Skeletal muscle tissue (tissue), 3 donors: ENCODE measurements at regions not wholly inside any gene's neighbourhood (a gene's known extent, or its start where the extent isn't known, plus 50 kb on each side); places are given as distances from the start of the nearest gene placed in this dataset.

Source experiments
- H3K27ac ChIP-seq: one replicate; pipeline ENCODE4 v1.7.0; 2013; ENCODE audit warnings: mild to moderate bottlenecking, low read depth, low read length, inconsistent platforms
- H3K27me3 ChIP-seq, 3 donors: one replicate each; pipeline ENCODE4 v1.7.0; 2013; ENCODE audit warnings: low read length in 3 of 3; ENCODE audit not compliant: control insufficient read depth in 3 of 3, insufficient read depth in 3 of 3
- H3K36me3 ChIP-seq, 3 donors: one replicate each; pipeline ENCODE4 v1.7.0; 2013; ENCODE audit warnings: low read length in 3 of 3; ENCODE audit not compliant: control insufficient read depth in 3 of 3, insufficient read depth in 3 of 3
- H3K4me1 ChIP-seq, 3 donors: one replicate each; pipeline ENCODE4 v1.7.0; 2013; ENCODE audit warnings: low read length in 3 of 3, mild to moderate bottlenecking in 3 of 3; ENCODE audit not compliant: control insufficient read depth in 3 of 3, insufficient read depth in 3 of 3
- H3K4me3 ChIP-seq, 3 donors: one replicate each; pipeline ENCODE4 v1.7.0; 2013; ENCODE audit warnings: low read length in 3 of 3
- H3K9ac ChIP-seq, 3 donors: one replicate each; pipeline ENCODE4 v1.7.0; 2013; ENCODE audit warnings: low read length in 3 of 3, mild to moderate bottlenecking in 3 of 3, moderate library complexity in 2 of 3, low read depth in 1 of 3
- H3K9me3 ChIP-seq, 3 donors: one replicate each; pipeline ENCODE4 v1.7.0; 2013; ENCODE audit warnings: low read length in 3 of 3; ENCODE audit not compliant: control insufficient read depth in 3 of 3
- donor health status: Osteomylitis.

GRCh38 chr1:177849130-177849529 lies 120.7 kb downstream of the SEC16B start:
- no peaks in the 10 kb centered on the region for H3K9me3 ChIP-seq

GRCh38 chr1:177848577-177848976 lies 121.3 kb downstream of the SEC16B start:
- Histone ChIP-seq H3K4me1 (no peaks in the 10 kb centered on the region), H3K9me3 (no peaks in the 10 kb centered on the region), H3K27ac (no peak overlapping the region), H3K36me3 (no peaks in the 10 kb centered on the region), H3K4me3 (no peak overlapping the region), H3K9ac (no peak overlapping the region), H3K27me3 (no peaks in the 10 kb centered on the region)

More at GRCh38 chr1:177849130-177849529, 120.7 kb downstream of the SEC16B start:
- H3K27ac ChIP-seq: no peak overlapping the region
- no peaks in the 10 kb centered on the region for H3K4me1 ChIP-seq
- H3K4me3 ChIP-seq: no peak overlapping the region
- H3K27me3 ChIP-seq: no peaks in the 10 kb centered on the region
- H3K36me3 ChIP-seq: no peaks in the 10 kb centered on the region
- H3K9ac ChIP-seq: no peak overlapping the region

GRCh38 chr1:177847843-177848242 lies 122.0 kb downstream of the SEC16B start:
- no peaks in the 10 kb centered on the region for H3K9me3 ChIP-seq
- H3K36me3 ChIP-seq: no peaks in the 10 kb centered on the region
- H3K4me1 ChIP-seq: no peaks in the 10 kb centered on the region
- no peak overlapping the region for H3K27ac ChIP-seq
- H3K4me3 ChIP-seq: no peak overlapping the region
- H3K27me3 ChIP-seq: no peaks in the 10 kb centered on the region
- H3K9ac ChIP-seq: no peak overlapping the region

GRCh38 chr1:177838907-177839485 lies 130.9 kb downstream of the SEC16B start:
- Histone ChIP-seq H3K4me1 (no peaks in the 10 kb centered on the region), H3K36me3 (no peaks in the 10 kb centered on the region), H3K4me3 (no peak overlapping the region), H3K27me3 (no peaks in the 10 kb centered on the region), H3K9me3 (no peaks in the 10 kb centered on the region), H3K9ac (no peak overlapping the region), H3K27ac (no peak overlapping the region)

GRCh38 chr1:177833631-177834030 lies 136.2 kb downstream of the SEC16B start:
- Histone ChIP-seq H3K4me3 (no peak overlapping the region), H3K9me3 (no peaks in the 10 kb centered on the region), H3K27ac (no peak overlapping the region), H3K9ac (no peak overlapping the region), H3K36me3 (no peaks in the 10 kb centered on the region), H3K27me3 (no peaks in the 10 kb centered on the region), H3K4me1 (no peaks in the 10 kb centered on the region)

GRCh38 chr1:177830531-177831135 lies 139.2 kb downstream of the SEC16B start:
- Histone ChIP-seq H3K4me1 (no peaks in the 10 kb centered on the region), H3K9ac (no peak overlapping the region), H3K27me3 (no peaks in the 10 kb centered on the region), H3K36me3 (no peaks in the 10 kb centered on the region), H3K4me3 (no peak overlapping the region), H3K27ac (no peak overlapping the region), H3K9me3 (no peaks in the 10 kb centered on the region)

GRCh38 chr1:177825276-177825901 lies 144.5 kb downstream of the SEC16B start:
- no peaks in the 10 kb centered on the region for H3K36me3 ChIP-seq
- no peak overlapping the region for H3K27ac ChIP-seq
- H3K4me1 ChIP-seq: peaks cover 0 to 7% (median 4%) of the 10 kb centered on the region in 3 donors
- H3K27me3 ChIP-seq: no peaks in the 10 kb centered on the region
- no peak overlapping the region for H3K4me3 ChIP-seq
- no peaks in the 10 kb centered on the region for H3K9me3 ChIP-seq
- no peak overlapping the region for H3K9ac ChIP-seq

GRCh38 chr1:177824508-177824982 lies 145.3 kb downstream of the SEC16B start:
- no peak overlapping the region for H3K4me3 ChIP-seq
- no peaks in the 10 kb centered on the region for H3K9me3 ChIP-seq
- no peak overlapping the region for H3K27ac ChIP-seq
- H3K27me3 ChIP-seq: no peaks in the 10 kb centered on the region
- H3K36me3 ChIP-seq: no peaks in the 10 kb centered on the region
- H3K4me1 ChIP-seq: peaks cover 0 to 7% (median 4%) of the 10 kb centered on the region in 3 donors
- H3K9ac ChIP-seq: no peak overlapping the region

GRCh38 chr1:177820213-177820612 lies 149.6 kb downstream of the SEC16B start:
- H3K36me3 ChIP-seq: no peaks in the 10 kb centered on the region
- H3K4me1 ChIP-seq: peaks cover 0 to 7% (median 4%) of the 10 kb centered on the region in 3 donors
- no peak overlapping the region for H3K27ac ChIP-seq
- H3K27me3 ChIP-seq: no peaks in the 10 kb centered on the region
- no peak overlapping the region for H3K4me3 ChIP-seq
- no peak overlapping the region for H3K9ac ChIP-seq
- H3K9me3 ChIP-seq: peaks cover 0 to 3% (median 0%) of the 10 kb centered on the region in 3 donors
